T-helper 1 cell treated with Interleukin-12 subunit alpha and Interleukin-12 subunit beta and Interleukin-4 antibody, amounts not matched to agents 30 ng/mL and 1 ng/mL, for 36 hours (primary cell): ENCODE measurements at regions not wholly inside any gene's neighbourhood (a gene's known extent, or its start where the extent isn't known, plus 50 kb on each side); places are given as distances from the start of the nearest gene placed in this dataset.

ENCODE experiments used
- intact Hi-C: fragments of 100-400 bp; cut with micrococcal nuclease; formaldehyde crosslinking; loops from one replicate; pipeline ENCODE4 v1.15.1; 2024

- intact Hi-C loops: no loop called here
Observed at GRCh38 chr15:36331531-36332275, 247.7 kb upstream of the CDIN1 start.

- intact Hi-C loops: no loop called here
Observed at GRCh38 chr15:36332301-36332700, 247.1 kb upstream of the CDIN1 start.

GRCh38 chr15:36332896-36333295, 246.5 kb upstream of the CDIN1 start:
- intact Hi-C loops: no loop called here

- intact Hi-C loops: no loop called here
Observed at GRCh38 chr15:36334059-36334458, 245.4 kb upstream of the CDIN1 start.

- intact Hi-C loops: no loop called here
Observed at GRCh38 chr15:36335224-36335623, 244.2 kb upstream of the CDIN1 start.

GRCh38 chr15:36335659-36336058, 243.8 kb upstream of the CDIN1 start:
- intact Hi-C loops: no loop called here

GRCh38 chr15:36344887-36345286, 234.5 kb upstream of the CDIN1 start:
- intact Hi-C loops: no loop called here

GRCh38 chr15:36347272-36347858, 232.1 kb upstream of the CDIN1 start:
- intact Hi-C loops: no loop called here

- intact Hi-C loops: no loop called here
Observed at GRCh38 chr15:36356466-36356865, 223.0 kb upstream of the CDIN1 start.

- intact Hi-C loops: no loop called here
Observed at GRCh38 chr15:36356978-36357601, 222.3 kb upstream of the CDIN1 start.

- intact Hi-C loops: no loop called here
Observed at GRCh38 chr15:36358094-36358493, 221.3 kb upstream of the CDIN1 start.

GRCh38 chr15:36358523-36358922, 220.9 kb upstream of the CDIN1 start:
- intact Hi-C loops: no loop called here

GRCh38 chr15:36359286-36359685, 220.1 kb upstream of the CDIN1 start:
- intact Hi-C loops: no loop called here

- intact Hi-C loops: no loop called here
Observed at GRCh38 chr15:36361351-36361870, 218.0 kb upstream of the CDIN1 start.

GRCh38 chr15:36362509-36362915, 216.9 kb upstream of the CDIN1 start:
- intact Hi-C loops: no loop called here

GRCh38 chr15:36363335-36363734, 216.1 kb upstream of the CDIN1 start:
- intact Hi-C loops: no loop called here

- intact Hi-C loops: no loop called here
Observed at GRCh38 chr15:36364377-36364776, 215.0 kb upstream of the CDIN1 start.

GRCh38 chr15:36365963-36366362, 213.5 kb upstream of the CDIN1 start:
- intact Hi-C loops: no loop called here

GRCh38 chr15:36370051-36370730, 209.2 kb upstream of the CDIN1 start:
- intact Hi-C loops: no loop called here

GRCh38 chr15:36370731-36371112, 208.7 kb upstream of the CDIN1 start:
- intact Hi-C loops: no loop called here

- intact Hi-C loops: no loop called here
Observed at GRCh38 chr15:36371509-36371908, 207.9 kb upstream of the CDIN1 start.

- intact Hi-C loops: no loop called here
Observed at GRCh38 chr15:36372968-36373367, 206.5 kb upstream of the CDIN1 start.
